ENCODE measurements at regions not wholly inside any gene's neighbourhood (a gene's known extent, or its start where the extent isn't known, plus 50 kb on each side); places are given as distances from the start of the nearest gene placed in this dataset.

DNA sequence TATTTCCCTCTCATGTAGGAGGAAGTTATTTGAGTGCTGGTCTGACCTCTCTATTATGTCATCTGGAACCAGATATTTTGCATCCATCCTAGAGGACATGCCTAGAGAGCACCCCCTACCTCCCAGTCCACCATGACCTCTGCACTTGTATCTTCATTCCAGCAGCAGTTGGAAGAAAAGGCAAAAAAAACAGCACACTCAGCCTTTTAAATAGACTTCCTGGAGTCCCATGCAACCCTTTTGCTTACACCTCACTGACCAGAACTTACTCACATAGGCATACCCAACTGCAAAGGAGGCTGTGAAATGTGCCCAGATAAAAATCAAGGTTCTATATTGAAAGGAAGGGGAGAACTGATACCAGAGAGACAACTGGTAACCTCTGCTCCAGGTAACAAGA, 92.3 kb upstream of the FHIT start:
- TF ChIP-seq, protein P1, sequence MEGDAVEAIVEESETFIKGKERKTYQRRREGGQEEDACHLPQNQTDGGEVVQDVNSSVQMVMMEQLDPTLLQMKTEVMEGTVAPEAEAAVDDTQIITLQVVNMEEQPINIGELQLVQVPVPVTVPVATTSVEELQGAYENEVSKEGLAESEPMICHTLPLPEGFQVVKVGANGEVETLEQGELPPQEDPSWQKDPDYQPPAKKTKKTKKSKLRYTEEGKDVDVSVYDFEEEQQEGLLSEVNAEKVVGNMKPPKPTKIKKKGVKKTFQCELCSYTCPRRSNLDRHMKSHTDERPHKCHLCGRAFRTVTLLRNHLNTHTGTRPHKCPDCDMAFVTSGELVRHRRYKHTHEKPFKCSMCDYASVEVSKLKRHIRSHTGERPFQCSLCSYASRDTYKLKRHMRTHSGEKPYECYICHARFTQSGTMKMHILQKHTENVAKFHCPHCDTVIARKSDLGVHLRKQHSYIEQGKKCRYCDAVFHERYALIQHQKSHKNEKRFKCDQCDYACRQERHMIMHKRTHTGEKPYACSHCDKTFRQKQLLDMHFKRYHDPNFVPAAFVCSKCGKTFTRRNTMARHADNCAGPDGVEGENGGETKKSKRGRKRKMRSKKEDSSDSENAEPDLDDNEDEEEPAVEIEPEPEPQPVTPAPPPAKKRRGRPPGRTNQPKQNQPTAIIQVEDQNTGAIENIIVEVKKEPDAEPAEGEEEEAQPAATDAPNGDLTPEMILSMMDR (conservative IDR thresholded peaks at IDR 0.05; ENCODE audit: low read length): no peak
- no peak for TF ChIP-seq EZH2phosphoT487 (IDR thresholded peaks at IDR 0.05; ENCODE audit: borderline replicate concordance)
